CD14-positive monocyte (primary cell): ENCODE measurements at regions not wholly inside any gene's neighbourhood (a gene's known extent, or its start where the extent isn't known, plus 50 kb on each side); places are given as distances from the start of the nearest gene placed in this dataset.

Source experiments
- DNase-seq, 3 donors: peaks; one replicate each; pipeline ENCODE4 v3.0.0-alpha.2; 2011 to 2022
- H2AFZ ChIP-seq: 2 replicates; pipeline ENCODE4 v1.6.0; 2012; ENCODE audit warnings: mild to moderate bottlenecking, low read depth, low read length, inconsistent platforms; ENCODE audit not compliant: insufficient read depth, poor library complexity, severe bottlenecking
- H3K27ac ChIP-seq, 2 donors: 1 replicate in 1 of 2; 2 replicates in 1 of 2; pipeline ENCODE4 v1.5.1; 2012 to 2013; ENCODE audit warnings: low read length in 2 of 2, control low read depth in 1 of 2, inconsistent platforms in 1 of 2, low read depth in 1 of 2, mild to moderate bottlenecking in 1 of 2
- H3K27me3 ChIP-seq, 2 donors: one replicate each; pipeline versions ENCODE4 v1.6.0 to v1.6.1; 2011 to 2013; ENCODE audit warnings: low read length in 2 of 2; ENCODE audit not compliant: control insufficient read depth in 2 of 2, insufficient read depth in 2 of 2
- H3K36me3 ChIP-seq, 2 donors: replicated peaks in 1 of 2; 1 replicate in 1 of 2; 2 replicates in 1 of 2; pipeline versions ENCODE4 v1.5.1 to v1.6.1; 2012 to 2013; ENCODE audit warnings: low read length in 2 of 2, control low read depth in 1 of 2, inconsistent platforms in 1 of 2, mild to moderate bottlenecking in 1 of 2; ENCODE audit not compliant: insufficient read depth in 2 of 2, control insufficient read depth in 1 of 2
- H3K4me1 ChIP-seq, 2 donors: 1 replicate in 1 of 2; 2 replicates in 1 of 2; pipeline versions ENCODE4 v1.5.1 to v1.6.1; 2012 to 2013; ENCODE audit warnings: low read length in 2 of 2, control low read depth in 1 of 2, inconsistent platforms in 1 of 2, mild to moderate bottlenecking in 1 of 2, moderate library complexity in 1 of 2; ENCODE audit not compliant: insufficient read depth in 2 of 2, control insufficient read depth in 1 of 2
- H3K4me2 ChIP-seq: replicated peaks from 2 replicates; pipeline ENCODE3; 2012; ENCODE audit warnings: low read length, moderate library complexity, mild to moderate bottlenecking; ENCODE audit not compliant: poor library complexity, severe bottlenecking; ENCODE audit errors: extremely low read depth
- H3K4me3 ChIP-seq, 3 experiments: fragments of 200-600 bp in 1 of 3; sonication (generic) in 1 of 3; replicated peaks in 1 of 3; 1 replicate in 2 of 3; 2 replicates in 1 of 3; pipeline ENCODE4 v1.5.1; 2011 to 2013; ENCODE audit warnings: low read length in 3 of 3, mild to moderate bottlenecking in 3 of 3, control low read depth in 2 of 3, low read depth in 2 of 3, inconsistent platforms in 1 of 3, moderate library complexity in 1 of 3
- H3K79me2 ChIP-seq: 2 replicates; pipeline ENCODE4 v1.6.0; 2012; ENCODE audit warnings: mild to moderate bottlenecking, control low read depth, inconsistent platforms, low read length, moderate library complexity; ENCODE audit not compliant: insufficient read depth
- H3K9ac ChIP-seq: 2 replicates; pipeline ENCODE4 v1.6.0; 2017; ENCODE audit warnings: low read length, mild to moderate bottlenecking; ENCODE audit not compliant: insufficient read depth, poor library complexity, severe bottlenecking
- H3K9me3 ChIP-seq, 2 donors: replicated peaks in 1 of 2; 1 replicate in 1 of 2; 2 replicates in 1 of 2; pipeline versions ENCODE4 v1.5.1 to v1.6.1; 2012 to 2013; ENCODE audit warnings: low read length in 2 of 2, control low read depth in 1 of 2; ENCODE audit not compliant: control insufficient read depth in 1 of 2, insufficient read depth in 1 of 2
- H4K20me1 ChIP-seq: 2 replicates; pipeline ENCODE4 v1.6.0; 2012; ENCODE audit warnings: mild to moderate bottlenecking, low read length, control low read depth, moderate library complexity; ENCODE audit not compliant: insufficient read depth
- H3K27ac Mint-ChIP-seq, 7 donors: one replicate each; pipeline ENCODE4 v1.8.0; 2020; ENCODE audit warnings: mild to moderate bottlenecking in 7 of 7, mixed read lengths in 7 of 7, moderate library complexity in 6 of 7, inconsistent platforms in 2 of 7
- H3K27me3 Mint-ChIP-seq, 3 donors: one replicate each; pipeline ENCODE4 v1.8.0; 2021 to 2022; ENCODE audit warnings: low read depth in 3 of 3, mild to moderate bottlenecking in 3 of 3, mixed read lengths in 3 of 3, moderate library complexity in 3 of 3, inconsistent platforms in 1 of 3
- H3K36me3 Mint-ChIP-seq, 2 donors: one replicate each; pipeline ENCODE4 v1.8.0; 2020; ENCODE audit warnings: mixed read lengths in 2 of 2, inconsistent platforms in 1 of 2, mild to moderate bottlenecking in 1 of 2
- H3K4me1 Mint-ChIP-seq: one replicate; pipeline ENCODE4 v1.8.0; 2020; ENCODE audit warnings: mild to moderate bottlenecking, mixed read lengths
- H3K4me3 Mint-ChIP-seq, 2 donors: one replicate each; pipeline ENCODE4 v1.8.0; 2020; ENCODE audit warnings: mild to moderate bottlenecking in 2 of 2, mixed read lengths in 2 of 2, moderate library complexity in 1 of 2
- H3K9me3 Mint-ChIP-seq, 7 donors: one replicate each; pipeline ENCODE4 v1.8.0; 2020 to 2022; ENCODE audit warnings: mixed read lengths in 7 of 7, mild to moderate bottlenecking in 6 of 7, moderate library complexity in 6 of 7, inconsistent platforms in 2 of 7
- CTCF ChIP-seq: fragments of 200-600 bp; IDR thresholded peaks from one replicate; pipeline ENCODE4 v1.8.0; 2022; ENCODE audit warnings: antibody characterized with exemption, mild to moderate bottlenecking
- WGBS: methylation state at CpG from one replicate; pipeline ENCODE4 v1.1.5; 2013; ENCODE audit warnings: missing lambda C conversion rate; ENCODE audit not compliant: insufficient coverage; 5-methylcytosine and 5-hydroxymethylcytosine counted together
- intact Hi-C, 2 donors: fragments of 100-400 bp; cut with micrococcal nuclease; formaldehyde crosslinking; loops; one replicate each; pipeline versions ENCODE4 v1.15.0 to v1.15.1; 2023

- H3K4me1 ChIP-seq: no peaks in the 10 kb centered on the region
- Mint-ChIP-seq H3K4me1 (no peaks in the 10 kb centered on the region), H3K27ac (peak overlapping the region in 1 of 7 donors; percentile 61), H3K4me3 (no peak overlapping the region), H3K36me3 (no peaks in the 10 kb centered on the region), H3K27me3 (peaks cover 6 to 13% (median 9%) of the 10 kb centered on the region in 3 donors), H3K9me3 (no peaks in the 10 kb centered on the region)
- 64% methylated on average over 15 of the region's 21 CpGs for WGBS
- H3K9ac ChIP-seq: no peak overlapping the region
- H3K27me3 ChIP-seq: peaks cover 0 to 3% of the 10 kb centered on the region in 2 donors
- no peaks in the 10 kb centered on the region for H3K36me3 ChIP-seq
- no peak overlapping the region for H3K4me3 ChIP-seq
- H3K4me2 ChIP-seq: no peak overlapping the region
- intact Hi-C loops: no loop called here
- H2AFZ ChIP-seq: no peak overlapping the region
- TF ChIP-seq CTCF: no peak
- H3K79me2 ChIP-seq: no peaks in the 10 kb centered on the region
- no peak overlapping the region for H3K27ac ChIP-seq
- no peaks in the 10 kb centered on the region for H3K9me3 ChIP-seq
- no peaks in the 10 kb centered on the region for H4K20me1 ChIP-seq
- DNase-seq: no peak
Measured at GRCh38 chr12:125245581-125246557, 180.6 kb downstream of the AACS start.

- Histone ChIP-seq H3K36me3 (no peaks in the 10 kb centered on the region), H3K4me3 (no peak overlapping the region), H2AFZ (no peak overlapping the region), H3K27me3 (peaks cover 0 to 3% of the 10 kb centered on the region in 2 donors), H3K4me2 (no peak overlapping the region), H4K20me1 (no peaks in the 10 kb centered on the region), H3K4me1 (no peaks in the 10 kb centered on the region), H3K27ac (no peak overlapping the region), H3K9me3 (no peaks in the 10 kb centered on the region), H3K9ac (no peak overlapping the region), H3K79me2 (no peaks in the 10 kb centered on the region)
- H3K27me3 Mint-ChIP-seq: peaks cover 6 to 13% (median 11%) of the 10 kb centered on the region in 3 donors
- H3K9me3 Mint-ChIP-seq: no peaks in the 10 kb centered on the region
- TF ChIP-seq CTCF: no peak
- no peaks in the 10 kb centered on the region for H3K36me3 Mint-ChIP-seq
- H3K4me1 Mint-ChIP-seq: no peaks in the 10 kb centered on the region
- WGBS: 97% methylated on average over 4 of the region's 7 CpGs
- intact Hi-C loops: no loop called here
- no peak for DNase-seq
- no peak overlapping the region for H3K4me3 Mint-ChIP-seq
- no peak overlapping the region for H3K27ac Mint-ChIP-seq
Measured at GRCh38 chr12:125247477-125247876, 182.2 kb downstream of the AACS start.
